Nephron (organoid): ENCODE measurements at regions not wholly inside any gene's neighbourhood (a gene's known extent, or its start where the extent isn't known, plus 50 kb on each side); places are given as distances from the start of the nearest gene placed in this dataset.

Experiments used
- H3K27ac Mint-ChIP-seq, 3 experiments: 2 replicates each; pipeline ENCODE4 v1.8.0; 2020; ENCODE audit warnings: mixed read lengths in 3 of 3, mild to moderate bottlenecking in 2 of 3, moderate library complexity in 1 of 3
- H3K27me3 Mint-ChIP-seq: 2 replicates; pipeline ENCODE4 v1.8.0; 2021; ENCODE audit warnings: low read depth, mild to moderate bottlenecking, moderate library complexity, mixed read lengths
- H3K36me3 Mint-ChIP-seq: 2 replicates; pipeline ENCODE4 v1.8.0; 2020; ENCODE audit warnings: low read depth, mixed read lengths
- H3K4me1 Mint-ChIP-seq: 2 replicates; pipeline ENCODE4 v1.8.0; 2020; ENCODE audit warnings: mixed read lengths
- H3K4me3 Mint-ChIP-seq, 3 experiments: 2 replicates each; pipeline ENCODE4 v1.8.0; 2020; ENCODE audit warnings: mild to moderate bottlenecking in 3 of 3, mixed read lengths in 3 of 3, moderate library complexity in 2 of 3
- H3K9me3 Mint-ChIP-seq: 2 replicates; pipeline ENCODE4 v1.8.0; 2020; ENCODE audit warnings: mixed read lengths
- CTCF ChIP-seq, 3 experiments: fragments of 200-600 bp; sonication (generic); IDR thresholded peaks; one replicate each; pipeline ENCODE4 v1.5.0; 2021; ENCODE audit warnings: antibody characterized with exemption in 3 of 3; ENCODE audit not compliant: unreplicated experiment in 3 of 3

GRCh38 chr20:48102076-48102787 lies 317.0 kb upstream of the SULF2 start:
- Mint-ChIP-seq H3K4me3 (no peak overlapping the region), H3K36me3 (no peaks in the 10 kb centered on the region), H3K4me1 (peaks cover 44% of the 10 kb centered on the region), H3K27ac (no peak overlapping the region), H3K9me3 (peaks cover 8% of the 10 kb centered on the region), H3K27me3 (no peaks in the 10 kb centered on the region)
- TF ChIP-seq CTCF (IDR thresholded peaks at IDR 0.05; ENCODE audit: unreplicated experiment in 3 of 3): no peak

- H3K4me1 Mint-ChIP-seq: peaks cover 39% of the 10 kb centered on the region
- no peak for TF ChIP-seq CTCF (IDR thresholded peaks at IDR 0.05; ENCODE audit: unreplicated experiment in 3 of 3)
- H3K9me3 Mint-ChIP-seq: peaks cover 4% of the 10 kb centered on the region
- peaks cover 5% of the 10 kb centered on the region for H3K27me3 Mint-ChIP-seq
- no peaks in the 10 kb centered on the region for H3K36me3 Mint-ChIP-seq
- no peak overlapping the region for H3K4me3 Mint-ChIP-seq
- H3K27ac Mint-ChIP-seq: peak overlapping the region in 2 of 3 experiments; percentile 0 to 27
Observed at GRCh38 chr20:48100483-48100882, 315.2 kb upstream of the SULF2 start.

- Mint-ChIP-seq H3K4me1 (peaks cover 36% of the 10 kb centered on the region), H3K9me3 (peaks cover 13% of the 10 kb centered on the region), H3K36me3 (no peaks in the 10 kb centered on the region), H3K27ac (peak overlapping the region; percentile 27 to 64 (median 54)), H3K4me3 (no peak overlapping the region), H3K27me3 (peaks cover 8% of the 10 kb centered on the region)
- no peak for TF ChIP-seq CTCF (IDR thresholded peaks at IDR 0.05; ENCODE audit: unreplicated experiment in 3 of 3)
Observed at GRCh38 chr20:48098866-48099265, 313.6 kb upstream of the SULF2 start.

- Mint-ChIP-seq H3K36me3 (no peaks in the 10 kb centered on the region), H3K4me1 (peaks cover 36% of the 10 kb centered on the region), H3K27me3 (peaks cover 8% of the 10 kb centered on the region), H3K4me3 (no peak overlapping the region), H3K9me3 (peaks cover 9% of the 10 kb centered on the region), H3K27ac (no peak overlapping the region)
- no peak for TF ChIP-seq CTCF (IDR thresholded peaks at IDR 0.05; ENCODE audit: unreplicated experiment in 3 of 3)
Observed at GRCh38 chr20:48098099-48098498, 312.8 kb upstream of the SULF2 start.

GRCh38 chr20:48096957-48097890 lies 311.9 kb upstream of the SULF2 start:
- no peak for TF ChIP-seq CTCF (IDR thresholded peaks at IDR 0.05; ENCODE audit: unreplicated experiment in 3 of 3)
- no peak overlapping the region for H3K27ac Mint-ChIP-seq
- H3K4me3 Mint-ChIP-seq: no peak overlapping the region
- H3K4me1 Mint-ChIP-seq: peaks cover 37% of the 10 kb centered on the region
- peaks cover 11% of the 10 kb centered on the region for H3K27me3 Mint-ChIP-seq
- H3K9me3 Mint-ChIP-seq: peaks cover 9% of the 10 kb centered on the region
- no peaks in the 10 kb centered on the region for H3K36me3 Mint-ChIP-seq
